ENCODE measurements at regions not wholly inside any gene's neighbourhood (a gene's known extent, or its start where the extent isn't known, plus 50 kb on each side); places are given as distances from the start of the nearest gene placed in this dataset.

- TF ChIP-seq EZH2 (IDR thresholded peaks at IDR 0.05) = no peak
- no peak for TF ChIP-seq POLR2AphosphoS5 (IDR thresholded peaks at IDR 0.05; ENCODE audit: borderline replicate concordance, low read depth, low read length)
- no peak for TF ChIP-seq FOXP2 (optimal IDR thresholded peaks at IDR 0.05; ENCODE audit: control extremely low read depth, extremely low read length, insufficient read depth)
Observed at GRCh38 chr3:132904-133303, 63.7 kb upstream of the CHL1 start.
